K562 (cell line): ENCODE measurements at regions not wholly inside any gene's neighbourhood (a gene's known extent, or its start where the extent isn't known, plus 50 kb on each side); places are given as distances from the start of the nearest gene placed in this dataset.

Source experiments
- CTCF ChIP-seq, 3 experiments: IDR thresholded peaks in 2 of 3; conservative IDR thresholded peaks in 1 of 3; 2 replicates each; pipeline ENCODE4 v1.5.1; 2011 to 2012; ENCODE audit warnings: low read length in 3 of 3, mild to moderate bottlenecking in 3 of 3, control low read depth in 2 of 3, improper control_type of control experiment in 1 of 3, inconsistent platforms in 1 of 3, low read depth in 1 of 3, mixed read lengths in 1 of 3, moderate library complexity in 1 of 3; ENCODE audit not compliant: insufficient read depth in 2 of 3
- E2F5 ChIP-seq: sonication (generic); formaldehyde crosslinking; IDR thresholded peaks from 2 replicates; pipeline ENCODE4 v1.8.0; 2022; ENCODE audit warnings: mild to moderate bottlenecking, missing genetic modification reagents
- JUNB ChIP-seq: fragments of 450-650 bp; formaldehyde crosslinking; conservative IDR thresholded peaks from 2 replicates; pipeline ENCODE4 v1.4.0; 2020; ENCODE audit warnings: mild to moderate bottlenecking
- MAX ChIP-seq: sonication (generic); formaldehyde crosslinking; IDR thresholded peaks from 2 replicates; pipeline ENCODE4 v1.9.0; 2022; ENCODE audit warnings: mild to moderate bottlenecking, missing genetic modification reagents
- MEIS2 ChIP-seq: fragments of 450-650 bp; IDR thresholded peaks from 2 replicates; pipeline ENCODE4 v1.6.1; 2014; ENCODE audit warnings: mild to moderate bottlenecking; ENCODE audit not compliant: partially characterized antibody
- NR2F6 ChIP-seq: fragments of 450-650 bp; formaldehyde crosslinking; IDR thresholded peaks from 2 replicates; pipeline ENCODE4 v1.4.0; 2020; ENCODE audit warnings: mild to moderate bottlenecking
- RBM17 ChIP-seq: fragments of 200-400 bp; formaldehyde crosslinking; IDR thresholded peaks from 2 replicates; pipeline ENCODE4 v1.6.1; 2017; ENCODE audit warnings: low read depth, mild to moderate bottlenecking, low read length, borderline replicate concordance
- SIN3B ChIP-seq: fragments of 450-650 bp; IDR thresholded peaks from 2 replicates; pipeline ENCODE4 v1.6.1; 2017; ENCODE audit warnings: low read depth, mild to moderate bottlenecking, moderate library complexity
- TFAM ChIP-seq: fragments of 250-450 bp; sonication (Bioruptor Pico); conservative IDR thresholded peaks from 2 replicates; pipeline ENCODE4 v1.5.0; 2021; ENCODE audit warnings: mild to moderate bottlenecking, moderate library complexity

GRCh38 chr1:88618331-88618730, 65.7 kb upstream of the PKN2 start:
- no peak for TF ChIP-seq CTCF (IDR thresholded peaks at IDR 0.05 in 2 of 3, conservative IDR thresholded peaks at IDR 0.05 in 1 of 3; ENCODE audit: insufficient read depth in 2 of 3, low read depth in 1 of 3, low read length in 3 of 3)
- no peak for TF ChIP-seq NR2F6 (CRISPR knock-in tag)
- TF ChIP-seq TFAM (CRISPR knock-in tag), result no peak
- TF ChIP-seq SIN3B, result no peak
- TF ChIP-seq RBM17, result no peak
- no peak for TF ChIP-seq JUNB (CRISPR knock-in tag)
- TF ChIP-seq MAX (CRISPR knock-in tag), result no peak
- no peak for TF ChIP-seq E2F5 (CRISPR knock-in tag)
- no peak for TF ChIP-seq MEIS2
